ENCODE measurements at regions not wholly inside any gene's neighbourhood (a gene's known extent, or its start where the extent isn't known, plus 50 kb on each side); places are given as distances from the start of the nearest gene placed in this dataset.

DNA sequence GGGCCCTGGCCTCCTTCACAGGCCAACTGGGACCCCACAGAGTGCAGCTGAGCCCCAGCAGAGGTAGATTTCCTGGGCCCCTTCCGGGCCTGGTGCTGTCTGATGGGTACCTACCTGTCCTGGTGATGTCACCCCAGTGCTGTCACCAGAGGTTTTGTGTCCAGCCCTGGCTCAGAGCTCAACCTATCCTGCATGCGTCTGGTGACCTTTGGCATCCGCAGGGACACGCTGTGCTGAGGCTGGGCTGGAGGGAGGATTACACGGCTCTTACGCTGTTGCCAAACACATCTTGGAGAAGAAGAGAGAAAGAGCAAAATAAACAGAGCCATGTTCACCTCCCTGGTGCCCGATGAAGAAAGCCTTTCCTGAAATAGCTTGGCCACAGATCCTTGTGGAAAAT, 70.6 kb upstream of the MED9 start (continued):
- TF ChIP-seq ZFAT (CRISPR knock-in tag; conservative IDR thresholded peaks at IDR 0.05) (no peak), FOXA3 (CRISPR knock-in tag; IDR thresholded peaks at IDR 0.05) (peak; percentile 50), ZSCAN9 (CRISPR knock-in tag; IDR thresholded peaks at IDR 0.05; ENCODE audit: borderline replicate concordance) (no peak), NKX3-1 (CRISPR knock-in tag; IDR thresholded peaks at IDR 0.05) (no peak), ONECUT2 (CRISPR knock-in tag; IDR thresholded peaks at IDR 0.05) (no peak), ZFP36L1 (CRISPR knock-in tag; IDR thresholded peaks at IDR 0.05) (no peak), ZBTB7B (CRISPR knock-in tag; IDR thresholded peaks at IDR 0.05) (no peak), PAF1 (CRISPR knock-in tag; IDR thresholded peaks at IDR 0.05) (no peak), ZNF20 (CRISPR knock-in tag; IDR thresholded peaks at IDR 0.05) (no peak), ZSCAN12 (CRISPR knock-in tag; IDR thresholded peaks at IDR 0.05) (no peak), SNAPC2 (CRISPR knock-in tag; IDR thresholded peaks at IDR 0.05) (no peak), NFE2 (CRISPR knock-in tag; IDR thresholded peaks at IDR 0.05) (no peak), ZNF501 (CRISPR knock-in tag; IDR thresholded peaks at IDR 0.05) (peak; percentile 15; the same call in 1 of the 2 replicates), HNF4A (CRISPR knock-in tag; IDR thresholded peaks at IDR 0.05) (peak; percentile 81), ZKSCAN5 (CRISPR knock-in tag; IDR thresholded peaks at IDR 0.05) (no peak), GATA4 (IDR thresholded peaks at IDR 0.05; ENCODE audit: borderline replicate concordance, low read depth) (no peak)
- TF ChIP-seq, protein P1, sequence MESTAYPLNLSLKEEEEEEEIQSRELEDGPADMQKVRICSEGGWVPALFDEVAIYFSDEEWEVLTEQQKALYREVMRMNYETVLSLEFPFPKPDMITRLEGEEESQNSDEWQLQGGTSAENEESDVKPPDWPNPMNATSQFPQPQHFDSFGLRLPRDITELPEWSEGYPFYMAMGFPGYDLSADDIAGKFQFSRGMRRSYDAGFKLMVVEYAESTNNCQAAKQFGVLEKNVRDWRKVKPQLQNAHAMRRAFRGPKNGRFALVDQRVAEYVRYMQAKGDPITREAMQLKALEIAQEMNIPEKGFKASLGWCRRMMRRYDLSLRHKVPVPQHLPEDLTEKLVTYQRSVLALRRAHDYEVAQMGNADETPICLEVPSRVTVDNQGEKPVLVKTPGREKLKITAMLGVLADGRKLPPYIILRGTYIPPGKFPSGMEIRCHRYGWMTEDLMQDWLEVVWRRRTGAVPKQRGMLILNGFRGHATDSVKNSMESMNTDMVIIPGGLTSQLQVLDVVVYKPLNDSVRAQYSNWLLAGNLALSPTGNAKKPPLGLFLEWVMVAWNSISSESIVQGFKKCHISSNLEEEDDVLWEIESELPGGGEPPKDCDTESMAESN (CRISPR knock-in tag; conservative IDR thresholded peaks at IDR 0.05) = no peak
- TF ChIP-seq, protein P2, sequence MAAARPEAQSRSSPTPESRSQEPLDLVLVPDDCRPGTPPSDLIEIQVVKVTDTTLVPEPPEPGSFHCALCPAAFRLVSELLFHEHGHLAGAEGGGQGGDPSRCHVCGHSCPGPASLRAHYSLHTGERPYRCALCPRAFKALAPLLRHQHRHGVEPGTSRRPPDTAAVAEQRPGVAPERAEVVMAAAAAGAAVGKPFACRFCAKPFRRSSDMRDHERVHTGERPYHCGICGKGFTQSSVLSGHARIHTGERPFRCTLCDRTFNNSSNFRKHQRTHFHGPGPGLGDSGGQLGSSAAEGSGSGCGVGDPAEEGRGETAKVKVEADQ (CRISPR knock-in tag; IDR thresholded peaks at IDR 0.05; ENCODE audit: borderline replicate concordance) = peak; percentile 88; the same call in 1 of the 2 replicates
- TF ChIP-seq, protein P3, sequence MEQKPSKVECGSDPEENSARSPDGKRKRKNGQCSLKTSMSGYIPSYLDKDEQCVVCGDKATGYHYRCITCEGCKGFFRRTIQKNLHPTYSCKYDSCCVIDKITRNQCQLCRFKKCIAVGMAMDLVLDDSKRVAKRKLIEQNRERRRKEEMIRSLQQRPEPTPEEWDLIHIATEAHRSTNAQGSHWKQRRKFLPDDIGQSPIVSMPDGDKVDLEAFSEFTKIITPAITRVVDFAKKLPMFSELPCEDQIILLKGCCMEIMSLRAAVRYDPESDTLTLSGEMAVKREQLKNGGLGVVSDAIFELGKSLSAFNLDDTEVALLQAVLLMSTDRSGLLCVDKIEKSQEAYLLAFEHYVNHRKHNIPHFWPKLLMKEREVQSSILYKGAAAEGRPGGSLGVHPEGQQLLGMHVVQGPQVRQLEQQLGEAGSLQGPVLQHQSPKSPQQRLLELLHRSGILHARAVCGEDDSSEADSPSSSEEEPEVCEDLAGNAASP (CRISPR knock-in tag; IDR thresholded peaks at IDR 0.05; ENCODE audit: borderline replicate concordance) = no peak
